ENCODE measurements at regions not wholly inside any gene's neighbourhood (a gene's known extent, or its start where the extent isn't known, plus 50 kb on each side); places are given as distances from the start of the nearest gene placed in this dataset.

GRCh38 chr11:119809346-119809745 lies 80.3 kb upstream of the NECTIN1 start:
- Histone ChIP-seq H3K4me3 (ENCODE audit: low read length) (no peak overlapping the region), H3K79me2 (ENCODE audit: low read length) (no peaks in the 10 kb centered on the region), H3K27ac (ENCODE audit: low read length) (no peak overlapping the region), H2AFZ (ENCODE audit: low read depth, low read length) (no peak overlapping the region), H3K27me3 (ENCODE audit: low read depth, low read length) (no peaks in the 10 kb centered on the region), H3K9me3 (ENCODE audit: insufficient read depth, low read length) (no peaks in the 10 kb centered on the region), H3K4me1 (ENCODE audit: low read length) (peaks cover 6% of the 10 kb centered on the region), H3K36me3 (replicated peaks; ENCODE audit: low read depth, low read length) (no peaks in the 10 kb centered on the region), H4K20me1 (ENCODE audit: insufficient read depth, low read length) (peaks cover 11% of the 10 kb centered on the region), H3K4me2 (ENCODE audit: low read length) (no peak overlapping the region), H3K9ac (ENCODE audit: low read length) (no peak overlapping the region)
- TF ChIP-seq CTCF (IDR thresholded peaks at IDR 0.05; ENCODE audit: low read depth, low read length), result no peak
- TF ChIP-seq EZH2phosphoT487 (IDR thresholded peaks at IDR 0.05; ENCODE audit: low read depth), result no peak

DNA sequence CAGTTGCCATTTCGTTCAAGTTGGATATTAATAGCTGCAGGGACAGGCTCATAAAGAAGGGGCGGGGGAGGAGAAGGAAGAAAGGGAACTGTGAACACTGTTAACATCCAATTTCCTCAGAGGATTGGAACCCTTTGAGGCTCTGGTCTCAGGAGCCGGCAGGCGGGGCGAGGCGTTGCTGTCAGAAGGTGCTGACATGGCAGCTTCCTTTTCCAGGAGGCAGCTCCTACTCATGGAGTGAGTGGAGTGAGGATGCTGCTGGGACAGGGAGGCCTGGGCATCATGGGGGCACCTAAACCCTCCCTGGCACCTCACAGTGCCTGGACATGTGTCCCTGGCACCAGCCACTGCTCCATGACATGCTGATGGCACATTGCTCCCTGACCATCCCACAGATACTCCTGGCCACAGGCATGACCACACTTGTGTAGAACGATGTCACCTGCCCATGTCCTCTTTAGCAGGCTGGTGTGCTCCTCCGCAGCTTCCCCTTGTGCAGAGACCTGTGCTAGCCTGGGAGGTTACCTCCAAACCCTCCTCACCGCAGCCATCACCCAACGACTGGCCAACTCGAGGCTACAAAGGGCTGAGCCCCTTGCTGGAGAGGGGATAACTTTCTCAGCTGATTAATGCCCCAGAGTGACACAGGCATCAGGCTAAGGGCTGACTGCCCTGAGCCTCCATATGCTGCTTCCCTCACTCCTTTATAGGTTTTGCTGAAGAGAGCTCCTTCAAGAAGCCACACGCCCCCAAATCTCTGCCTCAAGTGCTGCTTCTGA lies 79.6 kb upstream of the NECTIN1 start:
- no peak overlapping the region for H3K4me2 ChIP-seq (ENCODE audit: low read length)
- H3K27ac ChIP-seq (ENCODE audit: low read length), result no peak overlapping the region
- peaks cover 6% of the 10 kb centered on the region for H3K4me1 ChIP-seq (ENCODE audit: low read length)
- no peak for TF ChIP-seq EZH2phosphoT487 (IDR thresholded peaks at IDR 0.05; ENCODE audit: low read depth)
- no peak for TF ChIP-seq CTCF (IDR thresholded peaks at IDR 0.05; ENCODE audit: low read depth, low read length)
- no peak overlapping the region for H2AFZ ChIP-seq (ENCODE audit: low read depth, low read length)
- no peak overlapping the region for H3K4me3 ChIP-seq (ENCODE audit: low read length)
- no peaks in the 10 kb centered on the region for H3K27me3 ChIP-seq (ENCODE audit: low read depth, low read length)
- no peaks in the 10 kb centered on the region for H3K36me3 ChIP-seq (replicated peaks; ENCODE audit: low read depth, low read length)
- H3K79me2 ChIP-seq (ENCODE audit: low read length), result no peaks in the 10 kb centered on the region
- H3K9me3 ChIP-seq (ENCODE audit: insufficient read depth, low read length), result no peaks in the 10 kb centered on the region
- H4K20me1 ChIP-seq (ENCODE audit: insufficient read depth, low read length), result peaks cover 14% of the 10 kb centered on the region
- no peak overlapping the region for H3K9ac ChIP-seq (ENCODE audit: low read length)

- Histone ChIP-seq H4K20me1 (ENCODE audit: insufficient read depth, low read length) (peaks cover 14% of the 10 kb centered on the region), H3K4me3 (ENCODE audit: low read length) (no peak overlapping the region), H3K4me2 (ENCODE audit: low read length) (no peak overlapping the region), H3K4me1 (ENCODE audit: low read length) (peaks cover 6% of the 10 kb centered on the region), H2AFZ (ENCODE audit: low read depth, low read length) (no peak overlapping the region), H3K9me3 (ENCODE audit: insufficient read depth, low read length) (no peaks in the 10 kb centered on the region), H3K79me2 (ENCODE audit: low read length) (no peaks in the 10 kb centered on the region), H3K9ac (ENCODE audit: low read length) (no peak overlapping the region), H3K36me3 (replicated peaks; ENCODE audit: low read depth, low read length) (no peaks in the 10 kb centered on the region), H3K27me3 (ENCODE audit: low read depth, low read length) (no peaks in the 10 kb centered on the region), H3K27ac (ENCODE audit: low read length) (no peak overlapping the region)
- TF ChIP-seq EZH2phosphoT487 (IDR thresholded peaks at IDR 0.05; ENCODE audit: low read depth) (no peak), CTCF (IDR thresholded peaks at IDR 0.05; ENCODE audit: low read depth, low read length) (no peak)
Observed at GRCh38 chr11:119807841-119808240, 78.8 kb upstream of the NECTIN1 start.

DNA sequence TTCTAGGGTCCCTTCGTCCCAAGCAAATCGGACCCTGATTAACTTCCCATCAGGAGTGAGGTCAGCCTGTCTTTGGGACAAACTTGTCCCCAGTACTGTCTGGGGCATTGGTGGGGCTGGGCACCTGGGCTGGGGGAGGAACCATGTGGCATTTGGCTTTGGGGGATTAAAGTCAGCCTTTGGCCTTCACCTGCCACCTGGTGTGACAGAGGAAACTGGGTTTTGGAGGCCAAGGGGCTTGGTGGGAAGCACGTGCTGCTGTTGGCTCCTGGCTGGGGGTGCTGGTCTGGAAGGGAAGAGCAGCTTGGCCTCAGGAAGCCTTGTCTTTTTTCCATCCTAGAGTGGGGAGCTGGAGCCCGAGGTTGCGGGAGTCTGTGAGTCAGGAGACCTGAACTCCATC lies 78.4 kb upstream of the NECTIN1 start:
- Histone ChIP-seq H3K79me2 (ENCODE audit: low read length) (no peaks in the 10 kb centered on the region), H3K27ac (ENCODE audit: low read length) (no peak overlapping the region), H3K4me2 (ENCODE audit: low read length) (no peak overlapping the region), H4K20me1 (ENCODE audit: insufficient read depth, low read length) (peaks cover 14% of the 10 kb centered on the region), H3K9me3 (ENCODE audit: insufficient read depth, low read length) (no peaks in the 10 kb centered on the region), H3K27me3 (ENCODE audit: low read depth, low read length) (no peaks in the 10 kb centered on the region), H2AFZ (ENCODE audit: low read depth, low read length) (no peak overlapping the region), H3K36me3 (replicated peaks; ENCODE audit: low read depth, low read length) (no peaks in the 10 kb centered on the region), H3K4me3 (ENCODE audit: low read length) (no peak overlapping the region), H3K9ac (ENCODE audit: low read length) (no peak overlapping the region), H3K4me1 (ENCODE audit: low read length) (peaks cover 6% of the 10 kb centered on the region)
- TF ChIP-seq EZH2phosphoT487 (IDR thresholded peaks at IDR 0.05; ENCODE audit: low read depth), result no peak
- no peak for TF ChIP-seq CTCF (IDR thresholded peaks at IDR 0.05; ENCODE audit: low read depth, low read length)
